Inflammatory macrophage treated with lipopolysaccharide for 4 hours (primary cell): ENCODE measurements at regions not wholly inside any gene's neighbourhood (a gene's known extent, or its start where the extent isn't known, plus 50 kb on each side); places are given as distances from the start of the nearest gene placed in this dataset.
"Not testable (repeated sequence)": the region's sequence is repeated elsewhere in the genome, so short reads cannot be mapped to it uniquely, and the experiment has no call there.

Source experiments
- DNase-seq: peaks from one replicate; pipeline ENCODE4 v3.0.0-alpha.2; 2020

GRCh38 chr2:239831001-239831731, 194.0 kb downstream of the NDUFA10 start:
- no peak for DNase-seq

DNA sequence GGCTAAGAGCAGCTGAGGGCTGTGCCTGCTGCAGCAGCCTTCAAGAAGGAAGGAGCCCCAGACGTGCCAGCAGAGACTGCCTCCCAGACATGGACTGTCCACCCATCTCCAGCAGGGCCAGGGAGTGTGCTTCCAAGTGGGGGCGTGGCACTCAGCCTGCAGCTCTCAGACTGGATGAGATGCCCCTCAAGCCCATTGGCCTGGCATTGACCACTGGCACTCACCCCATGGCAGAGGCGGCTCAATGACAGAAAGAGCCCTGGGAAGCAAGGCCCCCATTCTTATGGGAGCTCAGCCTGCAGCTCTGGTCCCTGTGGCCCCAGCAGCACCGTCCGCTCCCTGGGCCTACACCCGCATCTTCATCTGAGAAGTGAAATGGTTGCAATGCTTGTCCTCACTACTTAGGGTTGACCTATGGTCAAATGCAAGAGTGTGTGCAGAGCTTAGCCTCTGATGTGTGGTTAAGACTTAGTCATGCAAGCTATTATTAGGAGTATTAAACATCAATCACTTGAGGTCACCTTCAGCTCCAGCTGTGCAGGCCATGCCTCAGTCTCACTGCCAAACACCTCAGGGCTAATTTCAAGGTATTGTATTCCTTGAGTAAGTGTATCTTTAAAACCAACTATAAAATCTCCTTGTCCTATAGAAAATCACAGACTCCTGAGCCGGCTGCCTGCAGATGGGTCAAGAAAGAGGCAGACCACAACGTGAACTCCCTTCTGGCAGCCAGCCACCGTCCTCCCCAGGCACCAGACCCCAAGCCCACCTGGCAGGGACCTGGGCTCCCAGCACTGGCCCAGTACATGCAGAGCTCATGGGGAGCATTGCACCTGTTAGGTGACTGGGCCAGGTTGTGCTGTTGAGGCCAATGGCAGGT, 194.8 kb downstream of the NDUFA10 start:
- peak; percentile 68 for DNase-seq

GRCh38 chr2:239829326-239829725, 195.8 kb downstream of the NDUFA10 start:
- DNase-seq = no peak

DNA sequence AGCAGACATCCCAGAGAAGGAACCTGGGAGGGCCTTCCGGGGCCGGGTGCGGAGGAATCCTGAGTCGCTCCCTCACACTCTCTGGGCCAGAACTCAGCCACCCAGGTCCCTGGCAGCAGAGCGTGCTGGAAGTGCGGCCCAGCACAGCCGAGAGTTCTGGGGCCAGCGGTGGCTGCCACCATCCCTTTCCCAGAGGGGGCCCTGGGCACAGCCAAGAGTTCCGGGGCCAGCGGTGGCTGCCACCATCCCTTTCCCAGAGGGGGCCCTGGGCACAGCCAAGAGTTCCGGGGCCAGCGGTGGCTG, 196.2 kb downstream of the NDUFA10 start:
- DNase-seq = not testable (repeated sequence)

DNA sequence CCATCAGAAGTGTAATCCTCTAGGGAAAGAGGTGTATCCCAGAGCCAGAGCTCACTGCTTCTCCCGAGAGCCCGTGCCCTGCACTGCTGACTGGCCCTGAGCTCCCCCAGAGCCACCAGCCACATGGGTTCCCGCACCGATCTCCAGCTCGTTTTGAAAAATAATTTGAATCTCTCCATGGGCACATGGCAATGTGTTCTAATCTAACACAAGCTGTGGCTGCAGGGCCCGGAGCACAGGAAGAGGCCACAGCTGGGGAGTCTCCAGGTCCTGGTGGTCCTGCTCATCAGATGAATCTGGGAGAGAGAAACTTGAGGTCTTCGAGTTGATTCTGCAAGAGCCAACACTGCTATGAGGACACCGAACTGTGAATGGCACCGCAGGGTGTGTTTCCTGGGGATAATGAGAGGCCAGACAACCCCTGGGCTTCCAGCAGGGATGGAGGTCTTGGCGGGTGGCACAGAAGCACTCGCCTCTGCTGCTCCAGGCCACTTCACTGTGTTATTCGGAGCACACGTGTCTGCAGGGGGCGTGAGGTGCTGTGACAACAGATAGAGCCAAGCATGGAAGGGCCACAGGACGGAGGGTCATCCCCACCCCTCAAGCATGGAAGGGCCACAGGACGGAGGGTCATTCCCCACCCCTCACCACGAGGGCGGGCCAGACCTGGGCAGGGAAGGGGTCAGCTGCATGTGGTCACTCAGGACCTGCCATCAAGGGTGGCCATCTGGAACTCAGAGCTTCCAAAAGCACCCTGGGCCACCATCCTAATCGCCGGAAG, 196.8 kb downstream of the NDUFA10 start:
- DNase-seq = no peak

DNA sequence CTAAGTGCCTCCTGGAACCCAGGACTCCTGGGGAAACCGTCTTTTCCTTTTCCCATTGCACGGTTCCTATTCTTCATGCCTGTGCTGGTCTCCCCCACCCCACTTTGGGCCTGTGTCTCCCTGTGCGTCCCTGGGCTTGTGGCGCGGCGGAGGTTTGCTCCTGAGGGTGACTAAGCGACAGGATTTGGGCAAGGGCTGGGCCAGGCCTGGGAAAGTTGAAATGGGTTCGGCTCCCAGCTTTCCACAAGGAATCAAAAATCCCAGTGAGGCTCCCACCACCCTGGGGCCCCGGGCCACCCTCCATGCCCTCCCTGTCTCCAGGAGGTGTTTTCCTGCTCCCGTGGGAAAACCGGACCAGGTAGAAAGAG, 197.6 kb downstream of the NDUFA10 start:
- DNase-seq = no peak

GRCh38 chr2:239826786-239827522, 198.2 kb downstream of the NDUFA10 start:
- DNase-seq = no peak

- DNase-seq = no peak
Observed at GRCh38 chr2:239826376-239826775, 198.8 kb downstream of the NDUFA10 start.

DNA sequence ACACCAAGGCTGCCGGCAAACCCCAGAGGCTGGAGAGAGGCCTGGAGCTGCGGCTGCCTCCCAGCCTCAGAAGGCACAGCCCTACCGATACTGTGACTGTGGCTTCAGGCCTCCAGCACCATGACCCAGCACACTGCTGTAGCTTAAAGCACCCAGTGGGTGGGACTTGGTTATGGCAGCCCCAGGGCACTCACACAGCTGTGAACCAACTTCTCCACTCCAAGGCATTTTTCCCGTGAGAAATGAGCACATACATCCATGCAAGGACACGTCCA, 199.5 kb downstream of the NDUFA10 start:
- no peak for DNase-seq

DNA sequence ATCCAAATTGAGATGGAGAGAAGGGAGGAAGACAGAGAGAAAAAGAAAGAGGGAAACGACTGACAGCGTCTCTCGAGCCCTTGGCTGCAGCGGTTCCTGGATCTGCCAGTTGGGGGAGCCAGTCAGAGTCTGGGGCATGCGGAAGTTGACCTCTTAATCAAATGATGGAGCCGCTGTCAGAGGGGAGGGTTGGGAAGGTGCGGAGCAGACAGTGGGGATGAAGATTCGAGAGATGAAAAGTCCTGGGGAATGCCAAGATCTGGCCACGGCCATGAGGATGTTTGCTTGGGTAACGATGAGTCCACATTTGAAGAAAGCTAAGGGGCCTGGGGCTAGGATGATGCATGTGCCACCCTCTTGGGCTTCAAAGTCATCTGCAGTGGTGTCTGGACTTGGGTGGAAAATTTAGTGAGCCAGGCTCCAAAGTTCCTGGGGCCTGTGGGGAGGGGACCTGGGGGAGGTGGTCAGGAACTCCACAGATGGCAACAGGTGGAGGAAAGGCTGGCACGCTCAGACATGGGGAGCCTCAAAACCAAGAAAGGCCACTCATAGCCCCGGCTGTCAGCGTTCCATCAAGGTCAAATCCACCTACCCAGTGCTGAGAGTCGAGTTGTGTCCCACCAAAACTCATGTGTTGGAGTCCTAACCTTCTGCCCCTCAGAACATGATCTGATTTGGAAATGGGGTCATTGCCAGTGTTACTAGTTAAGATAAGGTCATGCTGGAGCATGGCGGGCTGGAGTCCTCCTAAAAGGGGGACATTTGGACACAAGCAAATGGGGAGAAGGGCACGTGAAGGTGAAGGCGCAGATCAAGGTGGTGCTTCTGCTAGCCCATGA, 200.1 kb downstream of the NDUFA10 start:
- no peak for DNase-seq

- DNase-seq = peak; percentile 40
Observed at GRCh38 chr2:239824046-239824694, 201.0 kb downstream of the NDUFA10 start.

GRCh38 chr2:239822146-239822831, 202.9 kb downstream of the NDUFA10 start:
- DNase-seq = peak; percentile 89

DNA sequence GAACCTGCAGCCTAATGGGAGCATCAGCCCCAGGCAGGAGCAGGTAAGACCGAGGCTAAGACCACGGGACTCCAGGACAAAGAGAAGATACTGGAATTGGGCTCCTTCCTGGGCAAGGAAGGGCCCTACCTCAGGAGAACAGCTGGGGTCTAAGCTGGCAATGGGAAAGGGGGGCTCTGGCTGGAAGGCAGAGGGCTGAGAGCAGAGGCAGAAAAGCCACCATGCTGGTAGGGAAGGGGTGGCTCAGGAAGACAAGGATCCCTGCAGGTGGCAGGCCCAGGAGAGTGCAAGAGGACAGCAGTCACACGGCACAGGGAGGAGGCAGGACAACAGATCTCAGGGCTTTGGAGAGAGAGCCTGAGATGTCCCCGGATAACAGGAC, 203.5 kb downstream of the NDUFA10 start:
- no peak for DNase-seq

DNA sequence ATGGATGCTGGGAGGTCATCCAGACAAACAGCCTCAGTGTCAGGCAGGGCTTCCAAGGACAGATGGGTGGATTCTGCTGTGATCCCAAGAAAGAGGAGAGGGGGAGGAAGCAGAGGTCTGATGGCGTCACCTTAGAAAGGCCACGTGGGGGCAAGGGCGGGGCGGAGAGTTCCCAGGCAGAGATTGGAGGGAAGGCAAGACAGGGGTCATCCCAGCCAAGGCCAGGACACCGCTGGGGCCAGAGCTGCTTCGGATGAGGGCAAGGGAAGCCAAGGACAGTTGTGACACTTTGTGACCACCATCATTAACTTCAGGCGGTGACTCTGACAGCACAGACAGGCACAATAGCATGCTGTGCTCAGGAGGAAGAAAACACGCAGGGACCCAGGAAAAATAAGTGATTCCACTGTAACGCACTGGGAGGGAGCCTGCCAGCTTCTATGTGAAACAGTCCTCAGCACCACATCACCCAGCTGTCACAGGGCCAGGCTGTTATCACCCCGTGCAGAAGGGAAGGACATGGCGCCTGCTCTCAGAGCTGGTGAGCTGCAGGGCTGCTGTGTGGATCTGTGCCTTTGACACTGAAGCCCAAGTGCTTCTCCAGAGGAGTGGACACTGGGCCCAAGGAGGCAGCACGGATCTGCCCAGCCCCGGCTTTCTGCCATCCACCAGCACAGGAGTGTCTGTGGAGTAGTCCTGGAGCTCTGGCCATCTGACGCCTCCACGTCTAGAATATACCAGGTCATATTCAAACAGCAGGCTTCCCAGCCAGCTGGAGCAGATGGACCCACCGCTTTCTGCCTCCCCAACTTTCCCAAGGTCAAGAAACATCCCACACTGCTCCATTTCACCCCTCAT, 204.1 kb downstream of the NDUFA10 start:
- peak; percentile 25 for DNase-seq

DNA sequence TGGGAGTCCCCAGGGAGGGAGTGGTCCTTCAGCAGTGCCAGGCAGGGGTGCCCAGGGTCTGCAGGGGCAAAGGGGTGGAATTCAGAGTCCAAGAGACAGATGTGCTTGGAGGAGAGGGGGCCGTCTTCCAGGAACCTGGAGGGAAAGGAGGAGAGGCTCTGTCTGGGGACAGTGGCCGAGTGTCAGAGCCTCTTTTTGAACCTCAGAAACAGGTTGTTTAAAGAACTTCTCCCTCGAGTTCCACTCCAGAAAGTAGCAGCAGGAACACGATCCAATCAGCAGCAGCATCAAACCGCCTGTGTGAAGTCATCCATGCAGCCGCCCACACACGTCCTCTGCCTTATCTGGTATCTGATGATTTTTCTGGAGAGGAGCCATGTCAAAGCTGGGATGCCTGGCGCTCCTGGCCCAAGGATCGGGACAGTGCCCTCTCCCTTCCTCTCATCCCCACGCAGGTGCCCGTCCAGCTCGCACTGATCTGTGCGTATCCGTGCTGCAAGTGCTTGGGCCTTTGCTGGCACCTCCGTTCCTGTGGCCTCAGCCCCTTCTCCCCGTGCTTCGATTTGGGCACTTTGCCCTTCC, 205.1 kb downstream of the NDUFA10 start:
- DNase-seq = peak; percentile 60

DNA sequence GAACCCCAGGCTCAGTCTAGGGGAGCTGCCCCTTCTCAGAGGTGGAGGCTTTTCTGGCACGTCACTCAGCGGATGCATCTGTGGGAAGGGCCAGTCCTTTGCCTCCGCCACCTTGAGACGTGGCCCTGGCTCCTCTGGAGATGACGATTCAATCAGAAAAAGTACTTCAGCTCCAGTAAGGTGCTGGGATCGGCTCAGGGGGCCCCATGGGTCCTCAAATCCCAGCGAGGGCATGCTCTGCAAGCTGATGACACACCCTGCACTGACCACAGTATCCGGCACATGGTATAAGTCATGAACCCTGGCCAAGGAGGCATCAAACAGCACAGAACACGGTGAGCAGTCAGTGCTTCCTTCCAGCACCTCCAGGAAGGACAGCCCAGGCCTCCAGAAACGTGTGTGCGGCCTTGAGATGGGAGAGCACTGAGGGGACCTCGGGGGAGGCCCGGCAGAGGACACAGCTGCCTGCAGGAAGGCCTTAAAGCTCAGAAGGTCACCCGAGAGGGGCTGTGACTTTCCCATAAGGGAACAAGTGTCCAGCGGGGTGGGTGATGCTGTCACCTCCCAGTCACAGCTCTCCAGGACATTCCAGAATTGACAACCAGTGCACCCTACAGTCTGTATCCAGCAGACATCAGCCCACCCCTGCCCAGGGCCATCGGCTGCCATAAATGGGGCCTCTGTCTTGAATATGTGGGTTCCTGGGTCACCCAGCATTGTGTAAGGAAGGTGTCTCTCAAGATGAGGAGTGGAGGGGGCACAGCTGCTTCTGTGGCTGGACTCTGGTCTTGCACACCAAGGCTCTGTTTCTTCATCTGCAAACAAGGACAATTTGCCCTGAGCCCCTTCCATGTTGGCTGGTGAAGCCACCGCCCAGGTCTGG, 205.8 kb downstream of the NDUFA10 start:
- DNase-seq = no peak

DNA sequence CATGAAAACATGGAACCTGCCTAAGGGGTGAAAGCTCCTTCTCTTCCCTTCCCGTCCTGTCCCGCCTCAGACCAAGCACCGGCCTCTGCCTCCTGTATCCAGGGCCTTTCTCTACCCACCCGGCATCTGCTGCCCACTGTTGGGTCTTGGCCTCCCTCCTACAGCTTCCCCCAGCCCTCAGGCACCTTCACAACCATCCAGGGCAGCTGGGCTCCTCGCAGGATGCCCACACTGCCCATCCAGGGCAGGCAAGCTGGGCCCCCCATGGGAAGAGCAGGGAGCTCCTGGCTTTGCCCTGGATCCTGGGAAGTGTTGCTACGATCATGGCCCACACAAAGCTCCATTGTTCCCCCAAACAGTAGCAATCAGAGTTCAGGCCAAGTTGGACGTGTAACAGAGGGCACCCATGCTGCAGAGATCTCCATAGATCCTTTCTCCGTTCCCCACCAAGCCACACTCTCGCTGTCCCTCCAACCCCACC, 206.6 kb downstream of the NDUFA10 start:
- no peak for DNase-seq

DNA sequence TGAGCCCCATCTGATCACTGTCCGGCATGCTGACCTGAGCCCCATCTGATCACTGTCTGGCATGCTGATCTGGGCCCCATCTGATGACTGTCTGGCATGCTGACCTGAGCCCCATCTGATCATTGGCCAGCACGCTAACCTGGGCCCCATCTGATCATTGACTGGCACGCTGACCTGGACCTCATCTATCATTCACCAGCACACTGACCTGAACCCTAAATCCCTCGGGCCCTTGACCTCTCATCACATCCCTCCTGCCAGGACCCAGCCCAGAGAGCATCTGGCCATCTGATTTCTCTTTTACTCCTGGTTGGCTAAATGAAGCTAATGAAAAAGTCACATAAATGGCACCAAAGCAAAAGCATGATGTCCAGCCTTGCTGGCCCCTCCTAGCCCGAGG, 207.1 kb downstream of the NDUFA10 start:
- DNase-seq = no peak
